SK-N-SH treated with all-trans-retinoic acid at 6 μM for 48 hours (cell line): ENCODE measurements at regions not wholly inside any gene's neighbourhood (a gene's known extent, or its start where the extent isn't known, plus 50 kb on each side); places are given as distances from the start of the nearest gene placed in this dataset.
A peak's percentile ranks its signal among the peaks of the same experiment; 100 is the strongest.
"Not testable (repeated sequence)": the region's sequence is repeated elsewhere in the genome, so short reads cannot be mapped to it uniquely, and the experiment has no call there.

Experiments used
- ATAC-seq: fragments of 200-7000 bp; cut with Tn5 transposase; 3 replicates; pipeline ENCODE4 v1.9.1; 2020; ENCODE audit warnings: mild to moderate bottlenecking, moderate library complexity
- ARNTL ChIP-seq: fragments of 450-650 bp; formaldehyde crosslinking; IDR thresholded peaks from 2 replicates; pipeline ENCODE4 v1.5.0; 2020; ENCODE audit warnings: low read depth, mild to moderate bottlenecking, moderate library complexity, borderline replicate concordance
- BACH2 ChIP-seq: fragments of 250-450 bp; sonication (Bioruptor Pico); IDR thresholded peaks from 2 replicates; pipeline ENCODE4 v1.9.0; 2021; ENCODE audit warnings: mild to moderate bottlenecking, borderline replicate concordance
- CREB5 ChIP-seq: fragments of 250-450 bp; sonication (Bioruptor Pico); IDR thresholded peaks from 2 replicates; pipeline ENCODE4 v1.5.1; 2020; ENCODE audit warnings: low read depth, mild to moderate bottlenecking, moderate library complexity
- CSDC2 ChIP-seq: fragments of 250-450 bp; sonication (Bioruptor Pico); IDR thresholded peaks from 2 replicates; pipeline ENCODE4 v1.5.0; 2020; ENCODE audit warnings: mild to moderate bottlenecking, moderate library complexity
- CSRNP3 ChIP-seq: fragments of 250-450 bp; sonication (Bioruptor Pico); IDR thresholded peaks from 2 replicates; pipeline ENCODE4 v1.5.1; 2021; ENCODE audit warnings: mild to moderate bottlenecking, moderate library complexity
- ESRRG ChIP-seq: fragments of 250-450 bp; sonication (Bioruptor Pico); IDR thresholded peaks from 2 replicates; pipeline ENCODE4 v1.6.1; 2021; ENCODE audit warnings: mild to moderate bottlenecking
- GLIS3 ChIP-seq: fragments of 250-450 bp; sonication (Bioruptor Pico); IDR thresholded peaks from 2 replicates; pipeline ENCODE4 v1.5.0; 2020; ENCODE audit warnings: mild to moderate bottlenecking, moderate library complexity
- ISL1 ChIP-seq: fragments of 250-450 bp; sonication (Bioruptor Pico); IDR thresholded peaks from 2 replicates; pipeline ENCODE4 v2.1.2; 2022; ENCODE audit warnings: mild to moderate bottlenecking, moderate library complexity
- OSR1 ChIP-seq: fragments of 250-450 bp; sonication (Bioruptor Pico); IDR thresholded peaks from 2 replicates; pipeline ENCODE4 v1.8.0; 2022; ENCODE audit warnings: moderate library complexity, mild to moderate bottlenecking, inconsistent platforms
- PATZ1 ChIP-seq: fragments of 250-450 bp; sonication (Bioruptor Pico); IDR thresholded peaks from 2 replicates; pipeline ENCODE4 v1.8.0; 2020; ENCODE audit warnings: mild to moderate bottlenecking, moderate library complexity, borderline replicate concordance
- POU6F1 ChIP-seq: fragments of 250-450 bp; sonication (Bioruptor Pico); IDR thresholded peaks from 2 replicates; pipeline ENCODE4 v1.8.0; 2021; ENCODE audit warnings: low read depth, mild to moderate bottlenecking, moderate library complexity, borderline replicate concordance
- PPARA ChIP-seq: fragments of 250-450 bp; sonication (Bioruptor Pico); IDR thresholded peaks from 2 replicates; pipeline ENCODE4 v1.5.0; 2020; ENCODE audit warnings: mild to moderate bottlenecking, borderline replicate concordance
- RARB ChIP-seq: fragments of 250-450 bp; sonication (Bioruptor Pico); IDR thresholded peaks from 2 replicates; pipeline ENCODE4 v1.8.0; 2021; ENCODE audit warnings: mild to moderate bottlenecking, moderate library complexity
- TCF4 ChIP-seq: fragments of 250-450 bp; sonication (Bioruptor Pico); IDR thresholded peaks from 2 replicates; pipeline ENCODE4 v1.8.0; 2021; ENCODE audit warnings: mild to moderate bottlenecking, moderate library complexity, borderline replicate concordance
- TOX ChIP-seq: fragments of 250-450 bp; sonication (Bioruptor Pico); IDR thresholded peaks from 2 replicates; pipeline ENCODE4 v1.8.0; 2021; ENCODE audit warnings: mild to moderate bottlenecking, moderate library complexity, borderline replicate concordance
- ZC3H10 ChIP-seq: fragments of 250-450 bp; sonication (Bioruptor Pico); IDR thresholded peaks from 2 replicates; pipeline ENCODE4 v1.5.1; 2021; ENCODE audit warnings: mild to moderate bottlenecking, moderate library complexity
- ZFP3 ChIP-seq: fragments of 250-450 bp; sonication (Bioruptor Pico); IDR thresholded peaks from 2 replicates; pipeline ENCODE4 v1.5.0; 2020; ENCODE audit warnings: mild to moderate bottlenecking, moderate library complexity
- ZNF565 ChIP-seq: fragments of 450-650 bp; formaldehyde crosslinking; conservative IDR thresholded peaks from 2 replicates; pipeline ENCODE4 v1.5.0; 2020; ENCODE audit warnings: low read depth, mild to moderate bottlenecking, moderate library complexity
- ZNF70 ChIP-seq: fragments of 450-650 bp; formaldehyde crosslinking; IDR thresholded peaks from 2 replicates; pipeline ENCODE4 v1.5.0; 2020; ENCODE audit warnings: mild to moderate bottlenecking, moderate library complexity
- ZNF8 ChIP-seq: fragments of 450-650 bp; formaldehyde crosslinking; IDR thresholded peaks from 2 replicates; pipeline ENCODE4 v1.5.0; 2020; ENCODE audit warnings: mild to moderate bottlenecking, moderate library complexity

- no peak for ATAC-seq
- TF ChIP-seq ISL1 (CRISPR knock-in tag) (no peak), POU6F1 (CRISPR knock-in tag) (no peak), CSDC2 (CRISPR knock-in tag) (no peak), ZNF565 (no peak), ZC3H10 (CRISPR knock-in tag) (no peak), ARNTL (CRISPR knock-in tag) (no peak), OSR1 (CRISPR knock-in tag) (no peak), ZNF70 (no peak), RARB (no peak), ESRRG (CRISPR knock-in tag) (no peak), CREB5 (no peak), GLIS3 (CRISPR knock-in tag) (no peak), PPARA (CRISPR knock-in tag) (no peak), TCF4 (no peak), TOX (no peak), CSRNP3 (CRISPR knock-in tag) (no peak)
Measured at GRCh38 chr9:30089428-30089827, 2295.0 kb upstream of the ACO1 start.

- no peak for ATAC-seq
- TF ChIP-seq TOX: no peak
- TF ChIP-seq ZNF565: no peak
- TF ChIP-seq, all 23 proteins: peak for 0
Measured at GRCh38 chr9:30103647-30104394, 2280.6 kb upstream of the ACO1 start.

- not testable (repeated sequence) for ATAC-seq
Measured at GRCh38 chr9:30107134-30107533, 2277.3 kb upstream of the ACO1 start.

- ATAC-seq: no peak
- TF ChIP-seq ZFP3 (CRISPR knock-in tag) (no peak), PPARA (CRISPR knock-in tag) (no peak), CREB5 (no peak), ZNF8 (no peak), TOX (no peak), ZNF70 (no peak), ISL1 (CRISPR knock-in tag) (no peak), ZNF565 (no peak), RARB (no peak), TCF4 (no peak), ESRRG (CRISPR knock-in tag) (no peak), ZC3H10 (CRISPR knock-in tag) (no peak)
Measured at GRCh38 chr9:30116673-30117217, 2267.7 kb upstream of the ACO1 start.

GRCh38 chr9:30120666-30121065 is 2263.8 kb upstream of the ACO1 start:
- no peak for TF ChIP-seq ISL1 (CRISPR knock-in tag)
- TF ChIP-seq ZNF70: peak; percentile 94
- TF ChIP-seq, all 23 proteins: peak for 1
- peak; percentile 51; the same call in 2 of the 3 replicates for ATAC-seq

- TF ChIP-seq TOX (no peak), TCF4 (no peak), BACH2 (CRISPR knock-in tag) (no peak), OSR1 (CRISPR knock-in tag) (no peak), PPARA (CRISPR knock-in tag) (no peak), PATZ1 (CRISPR knock-in tag) (no peak)
Measured at GRCh38 chr9:30121611-30122010, 2262.8 kb upstream of the ACO1 start.

More at GRCh38 chr9:30121611-30122010, 2262.8 kb upstream of the ACO1 start:
- no peak for ATAC-seq
